ENCODE measurements at regions not wholly inside any gene's neighbourhood (a gene's known extent, or its start where the extent isn't known, plus 50 kb on each side); places are given as distances from the start of the nearest gene placed in this dataset.

- H3K27me3 ChIP-seq (ENCODE audit: control insufficient read depth, insufficient read depth, low read length) = no peaks in the 10 kb centered on the region
- no peak overlapping the region for H3K9ac ChIP-seq (ENCODE audit: low read length in 3 of 3)
- DNase-seq (no peak), FAIRE-seq (no peak)
- H3K4me1 ChIP-seq (ENCODE audit: control insufficient read depth in 2 of 3, insufficient read depth in 2 of 3, low read depth in 1 of 3, low read length in 3 of 3) = no peaks in the 10 kb centered on the region
- no peak overlapping the region for H3K27ac ChIP-seq (ENCODE audit: low read depth in 2 of 2, low read length in 2 of 2)
- H3K36me3 ChIP-seq (ENCODE audit: control insufficient read depth in 2 of 3, insufficient read depth in 3 of 3, low read length in 3 of 3) = no peaks in the 10 kb centered on the region
- no peak for TF ChIP-seq CTCF (IDR thresholded peaks at IDR 0.05; ENCODE audit: borderline replicate concordance, extremely low read depth, insufficient read depth)
- no peaks in the 10 kb centered on the region for H3K9me3 ChIP-seq (ENCODE audit: control insufficient read depth in 2 of 3, insufficient read depth in 1 of 3, low read length in 3 of 3)
- intact Hi-C loops (cut with DNase I) = no loop called here
- no peak overlapping the region for H3K4me3 ChIP-seq (ENCODE audit: low read length in 3 of 3)
Observed at GRCh38 chr5:64077589-64077988, 88.1 kb upstream of the RNF180 start.

GRCh38 chr5:64074533-64074932, 91.1 kb upstream of the RNF180 start:
- peak in 3 of 5 donors; percentile 30 to 56 (median 34) for DNase-seq
- Histone ChIP-seq H3K27me3 (ENCODE audit: control insufficient read depth, insufficient read depth, low read length) (no peaks in the 10 kb centered on the region), H3K27ac (ENCODE audit: low read depth in 2 of 2, low read length in 2 of 2) (no peak overlapping the region), H3K36me3 (ENCODE audit: control insufficient read depth in 2 of 3, insufficient read depth in 3 of 3, low read length in 3 of 3) (no peaks in the 10 kb centered on the region), H3K9me3 (ENCODE audit: control insufficient read depth in 2 of 3, insufficient read depth in 1 of 3, low read length in 3 of 3) (no peaks in the 10 kb centered on the region), H3K4me3 (ENCODE audit: low read length in 3 of 3) (no peak overlapping the region), H3K4me1 (ENCODE audit: control insufficient read depth in 2 of 3, insufficient read depth in 2 of 3, low read depth in 1 of 3, low read length in 3 of 3) (no peaks in the 10 kb centered on the region), H3K9ac (ENCODE audit: low read length in 3 of 3) (no peak overlapping the region)
- no peak for FAIRE-seq
- peak; percentile 33 for TF ChIP-seq CTCF (IDR thresholded peaks at IDR 0.05; ENCODE audit: borderline replicate concordance, extremely low read depth, insufficient read depth)
- intact Hi-C loops (cut with DNase I) = no loop called here

GRCh38 chr5:64069486-64069885, 96.2 kb upstream of the RNF180 start:
- TF ChIP-seq CTCF (IDR thresholded peaks at IDR 0.05; ENCODE audit: borderline replicate concordance, extremely low read depth, insufficient read depth) = no peak
- FAIRE-seq (no peak), DNase-seq (no peak)
- Histone ChIP-seq H3K36me3 (ENCODE audit: control insufficient read depth in 2 of 3, insufficient read depth in 3 of 3, low read length in 3 of 3) (no peaks in the 10 kb centered on the region), H3K27me3 (ENCODE audit: control insufficient read depth, insufficient read depth, low read length) (no peaks in the 10 kb centered on the region), H3K9ac (ENCODE audit: low read length in 3 of 3) (no peak overlapping the region), H3K27ac (ENCODE audit: low read depth in 2 of 2, low read length in 2 of 2) (no peak overlapping the region), H3K4me1 (ENCODE audit: control insufficient read depth in 2 of 3, insufficient read depth in 2 of 3, low read depth in 1 of 3, low read length in 3 of 3) (no peaks in the 10 kb centered on the region), H3K9me3 (ENCODE audit: control insufficient read depth in 2 of 3, insufficient read depth in 1 of 3, low read length in 3 of 3) (no peaks in the 10 kb centered on the region), H3K4me3 (ENCODE audit: low read length in 3 of 3) (no peak overlapping the region)
- intact Hi-C loops (cut with DNase I) = no loop called here

- no peak overlapping the region for H3K9ac ChIP-seq (ENCODE audit: low read length in 3 of 3)
- no peak overlapping the region for H3K4me3 ChIP-seq (ENCODE audit: low read length in 3 of 3)
- no peaks in the 10 kb centered on the region for H3K36me3 ChIP-seq (ENCODE audit: control insufficient read depth in 2 of 3, insufficient read depth in 3 of 3, low read length in 3 of 3)
- TF ChIP-seq CTCF (IDR thresholded peaks at IDR 0.05; ENCODE audit: borderline replicate concordance, extremely low read depth, insufficient read depth) = no peak
- DNase-seq (no peak), FAIRE-seq (no peak)
- no peaks in the 10 kb centered on the region for H3K27me3 ChIP-seq (ENCODE audit: control insufficient read depth, insufficient read depth, low read length)
- H3K9me3 ChIP-seq (ENCODE audit: control insufficient read depth in 2 of 3, insufficient read depth in 1 of 3, low read length in 3 of 3) = no peaks in the 10 kb centered on the region
- H3K4me1 ChIP-seq (ENCODE audit: control insufficient read depth in 2 of 3, insufficient read depth in 2 of 3, low read depth in 1 of 3, low read length in 3 of 3) = no peaks in the 10 kb centered on the region
- intact Hi-C loops (cut with DNase I) = no loop called here
- no peak overlapping the region for H3K27ac ChIP-seq (ENCODE audit: low read depth in 2 of 2, low read length in 2 of 2)
Observed at GRCh38 chr5:64050296-64050695, 88.1 kb upstream of the HTR1A start.

All from kidney (tissue), 13 donors.